Stomach (tissue), 8 donors: ENCODE measurements at regions not wholly inside any gene's neighbourhood (a gene's known extent, or its start where the extent isn't known, plus 50 kb on each side); places are given as distances from the start of the nearest gene placed in this dataset.

Experiments
- DNase-seq, 2 donors: peaks; one replicate each; pipeline versions ENCODE4 v3.0.0 to v3.0.0-alpha.2; 2013 to 2019
- H3K27ac ChIP-seq, 5 donors: fragments of 200-600 bp in 4 of 5; sonication (generic) in 4 of 5; one replicate each; pipeline ENCODE4 v1.5.1; 2013 to 2019; ENCODE audit warnings: mild to moderate bottlenecking in 1 of 5, moderate library complexity in 1 of 5
- H3K27me3 ChIP-seq, 3 donors: fragments of 200-600 bp; sonication (generic); one replicate each; pipeline ENCODE4 v1.5.1; 2017 to 2019; ENCODE audit warnings: mixed run types in 1 of 3
- H3K36me3 ChIP-seq, 4 donors: fragments of 200-600 bp; sonication (generic); 1 replicate in 3 of 4; 2 replicates in 1 of 4; pipeline ENCODE4 v1.5.1; 2016 to 2019
- H3K4me1 ChIP-seq, 4 donors: fragments of 200-600 bp; sonication (generic); one replicate each; pipeline ENCODE4 v1.5.1; 2016 to 2019
- H3K4me3 ChIP-seq, 4 donors: fragments of 200-600 bp; sonication (generic) in 3 of 4; one replicate each; pipeline ENCODE4 v1.5.1; 2016 to 2019; ENCODE audit warnings: mild to moderate bottlenecking in 1 of 4
- H3K9me3 ChIP-seq, 4 donors: fragments of 200-600 bp; sonication (generic); one replicate each; pipeline ENCODE4 v1.5.1; 2016 to 2019
- EP300 ChIP-seq: sonication (generic); formaldehyde crosslinking; IDR thresholded peaks from one replicate; pipeline ENCODE4 v1.6.1; 2017; ENCODE audit warnings: antibody characterized with exemption
- POLR2A ChIP-seq, 4 donors: fragments of 450-650 bp; IDR thresholded peaks; one replicate each; pipeline ENCODE4 v1.6.1; 2016; ENCODE audit warnings: antibody characterized with exemption in 4 of 4, control low read depth in 2 of 4, mild to moderate bottlenecking in 1 of 4, moderate library complexity in 1 of 4
- POLR2AphosphoS5 ChIP-seq, 3 donors: sonication (generic); formaldehyde crosslinking; IDR thresholded peaks; one replicate each; pipeline ENCODE4 v1.6.1; 2016; ENCODE audit warnings: antibody characterized with exemption in 3 of 3
- WGBS, 5 donors: extraction: QIAGEN DNeasy Blood & Tissue Kit in 3 of 5; methylation state at CpG; one replicate each; pipeline versions ENCODE4 v1.1.5 to v1.1.7; 2013 to 2018; 5-methylcytosine and 5-hydroxymethylcytosine counted together
- intact Hi-C: fragments of 100-400 bp; cut with DNase I; formaldehyde crosslinking; loops from one replicate; pipeline ENCODE4 v1.15.1; 2023; ENCODE audit warnings: low total_unique reads
- TF ChIP-seq, protein P1 (sequence below), 7 experiments: fragments of 450-650 bp in 4 of 7; fragments of 200-600 bp in 3 of 7; sonication (generic) in 3 of 7; IDR thresholded peaks; one replicate each; pipeline ENCODE4 v1.5.1; 2016 to 2019; ENCODE audit warnings: antibody characterized with exemption in 7 of 7, control low read depth in 2 of 7, mild to moderate bottlenecking in 1 of 7
- donor health status: healthy with polysubstance abuse.
- donor health status: Bipolar disorder and iron deficiency.
- donor health status: healthy.

DNA sequence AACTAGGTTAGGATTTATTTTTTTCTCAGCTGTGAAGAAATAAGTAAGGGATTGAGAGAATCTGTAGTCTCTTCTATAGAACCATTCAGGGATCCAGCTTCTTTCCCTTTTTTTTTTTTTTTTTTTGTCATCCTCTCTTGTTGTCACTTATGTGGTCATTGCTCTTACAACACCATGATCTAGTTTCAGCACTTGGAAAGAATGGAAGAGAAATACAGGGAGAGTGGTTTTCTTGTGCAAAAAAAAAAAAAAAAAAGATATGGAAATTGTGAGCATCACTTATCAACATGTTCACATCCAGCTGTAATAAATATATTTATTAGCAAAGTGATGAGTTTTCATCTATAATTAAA is 599.3 kb downstream of the SLC6A15 start:
- intact Hi-C loops, result no loop called here

DNA sequence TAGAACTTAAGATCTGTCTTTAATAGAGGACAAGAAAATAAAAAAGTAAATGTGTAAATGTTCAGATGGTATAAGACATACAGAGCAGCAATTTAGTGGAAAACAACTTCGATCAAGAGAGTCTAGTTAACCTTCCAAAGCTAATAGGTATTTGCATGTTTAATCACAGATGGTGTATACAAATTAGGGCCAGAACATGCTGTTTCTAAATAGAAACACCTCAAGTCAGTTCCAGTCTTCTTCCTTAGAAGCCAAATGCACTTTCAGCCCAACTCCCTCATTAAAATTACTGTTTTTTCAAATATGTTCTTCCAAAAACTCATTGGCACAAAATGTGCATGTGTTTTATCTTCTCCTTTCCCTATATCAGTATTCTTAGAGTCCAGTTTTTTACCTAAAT is 604.4 kb downstream of the SLC6A15 start:
- Histone ChIP-seq H3K27ac (no peak overlapping the region), H3K4me1 (no peaks in the 10 kb centered on the region), H3K27me3 (no peaks in the 10 kb centered on the region), H3K4me3 (no peak overlapping the region), H3K9me3 (no peaks in the 10 kb centered on the region), H3K36me3 (no peaks in the 10 kb centered on the region)
- 70 to 87% (median 75%) methylated on average over 1 of the region's 1 CpG for WGBS, 5 donors
- no peak for DNase-seq
- TF ChIP-seq POLR2AphosphoS5 (IDR thresholded peaks at IDR 0.05) (no peak), POLR2A (IDR thresholded peaks at IDR 0.05) (no peak), EP300 (no peak)
- TF ChIP-seq, protein P1, sequence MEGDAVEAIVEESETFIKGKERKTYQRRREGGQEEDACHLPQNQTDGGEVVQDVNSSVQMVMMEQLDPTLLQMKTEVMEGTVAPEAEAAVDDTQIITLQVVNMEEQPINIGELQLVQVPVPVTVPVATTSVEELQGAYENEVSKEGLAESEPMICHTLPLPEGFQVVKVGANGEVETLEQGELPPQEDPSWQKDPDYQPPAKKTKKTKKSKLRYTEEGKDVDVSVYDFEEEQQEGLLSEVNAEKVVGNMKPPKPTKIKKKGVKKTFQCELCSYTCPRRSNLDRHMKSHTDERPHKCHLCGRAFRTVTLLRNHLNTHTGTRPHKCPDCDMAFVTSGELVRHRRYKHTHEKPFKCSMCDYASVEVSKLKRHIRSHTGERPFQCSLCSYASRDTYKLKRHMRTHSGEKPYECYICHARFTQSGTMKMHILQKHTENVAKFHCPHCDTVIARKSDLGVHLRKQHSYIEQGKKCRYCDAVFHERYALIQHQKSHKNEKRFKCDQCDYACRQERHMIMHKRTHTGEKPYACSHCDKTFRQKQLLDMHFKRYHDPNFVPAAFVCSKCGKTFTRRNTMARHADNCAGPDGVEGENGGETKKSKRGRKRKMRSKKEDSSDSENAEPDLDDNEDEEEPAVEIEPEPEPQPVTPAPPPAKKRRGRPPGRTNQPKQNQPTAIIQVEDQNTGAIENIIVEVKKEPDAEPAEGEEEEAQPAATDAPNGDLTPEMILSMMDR (IDR thresholded peaks at IDR 0.05), result no peak
- intact Hi-C loops, result no loop called here

More for the DNA sequence above, 599.3 kb downstream of the SLC6A15 start:
- H3K9me3 ChIP-seq, result no peaks in the 10 kb centered on the region
- no peak overlapping the region for H3K4me3 ChIP-seq
- H3K27ac ChIP-seq, result no peak overlapping the region
- H3K4me1 ChIP-seq, result no peaks in the 10 kb centered on the region
- DNase-seq, result no peak
- TF ChIP-seq EP300 (no peak), POLR2AphosphoS5 (IDR thresholded peaks at IDR 0.05) (no peak), POLR2A (IDR thresholded peaks at IDR 0.05) (no peak)
- no peaks in the 10 kb centered on the region for H3K36me3 ChIP-seq
- no peaks in the 10 kb centered on the region for H3K27me3 ChIP-seq

DNA sequence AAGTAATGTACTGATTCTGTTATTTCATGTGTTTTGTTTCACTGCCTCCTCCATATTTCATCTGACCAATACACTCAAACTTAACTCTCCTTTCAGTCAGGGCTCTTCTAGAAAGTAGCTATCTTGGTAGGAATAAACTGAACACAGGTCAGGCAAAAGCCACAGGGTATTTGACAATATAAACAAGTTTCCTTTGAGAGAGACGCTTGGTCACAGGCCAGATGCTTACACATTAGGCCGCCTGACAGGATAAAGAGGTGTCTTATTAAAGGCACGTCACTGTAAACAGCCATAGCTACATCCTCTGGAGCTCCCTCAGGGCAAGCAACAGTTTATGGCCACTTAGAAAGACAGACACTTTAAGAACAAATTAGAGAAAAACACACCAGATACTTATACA is 607.5 kb downstream of the SLC6A15 start:
- H3K4me1 ChIP-seq, result no peaks in the 10 kb centered on the region
- no peak for TF ChIP-seq EP300
- TF ChIP-seq POLR2AphosphoS5 (IDR thresholded peaks at IDR 0.05), result no peak
- no peak for TF ChIP-seq POLR2A (IDR thresholded peaks at IDR 0.05)
- TF ChIP-seq, protein P1 (IDR thresholded peaks at IDR 0.05), result no peak
- no peak overlapping the region for H3K27ac ChIP-seq
- DNase-seq, result no peak
- H3K4me3 ChIP-seq, result no peak overlapping the region
- H3K36me3 ChIP-seq, result no peaks in the 10 kb centered on the region
- H3K27me3 ChIP-seq, result no peaks in the 10 kb centered on the region
- no peaks in the 10 kb centered on the region for H3K9me3 ChIP-seq
- intact Hi-C loops, result no loop called here
- WGBS, 5 donors, result 43 to 59% (median 57%) methylated on average over 3 of the region's 3 CpGs

DNA sequence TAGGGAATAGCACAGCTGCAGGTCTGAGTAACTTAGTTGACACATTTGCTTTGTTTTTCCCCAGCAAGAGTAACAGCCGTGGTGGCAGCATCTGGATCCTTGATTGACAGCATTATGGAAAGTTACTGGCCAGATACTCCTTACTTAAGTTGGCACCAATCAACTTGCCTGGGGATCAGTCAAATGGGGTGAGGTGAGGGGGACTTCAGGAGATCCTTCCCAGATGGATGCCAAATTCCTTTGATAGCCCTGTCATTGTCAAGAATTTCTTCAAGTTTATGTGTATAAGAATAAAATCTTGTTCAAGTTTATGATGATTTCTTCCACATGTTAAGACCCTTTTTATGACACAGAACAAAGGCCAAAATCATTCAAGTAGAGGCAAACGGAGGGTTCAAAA is 618.4 kb downstream of the SLC6A15 start:
- WGBS, 5 donors, result 52 to 69% (median 58%) methylated on average over 2 of the region's 2 CpGs
- Histone ChIP-seq H3K27ac (no peak overlapping the region), H3K4me1 (peaks cover 0 to 6% (median 0%) of the 10 kb centered on the region in 4 donors), H3K27me3 (no peaks in the 10 kb centered on the region), H3K36me3 (no peaks in the 10 kb centered on the region), H3K4me3 (no peak overlapping the region), H3K9me3 (no peaks in the 10 kb centered on the region)
- DNase-seq, result no peak
- TF ChIP-seq POLR2A (IDR thresholded peaks at IDR 0.05), result no peak
- no peak for TF ChIP-seq EP300
- TF ChIP-seq POLR2AphosphoS5 (IDR thresholded peaks at IDR 0.05), result no peak
- TF ChIP-seq, protein P1 (IDR thresholded peaks at IDR 0.05), result no peak
- intact Hi-C loops, result no loop called here

DNA sequence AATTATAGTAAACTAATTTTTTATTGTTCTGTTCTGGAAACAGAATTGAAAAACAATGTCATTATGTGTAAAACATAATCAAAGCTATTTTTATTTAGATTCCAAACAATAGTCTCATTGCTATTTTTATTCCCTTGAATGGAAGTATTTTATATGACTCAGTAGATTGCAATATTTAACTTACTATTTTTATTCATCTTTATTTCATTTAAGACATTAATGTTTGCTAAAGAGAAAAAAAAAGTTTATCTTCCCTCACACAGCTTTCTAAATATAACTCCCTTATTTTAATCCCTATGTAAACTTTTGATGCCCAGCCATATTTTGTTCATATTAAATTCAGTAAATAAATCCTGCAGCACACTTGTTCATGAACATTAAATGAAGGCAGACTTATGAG is 622.4 kb downstream of the SLC6A15 start:
- Histone ChIP-seq H3K4me3 (no peak overlapping the region), H3K4me1 (peaks cover 0 to 6% (median 0%) of the 10 kb centered on the region in 4 donors), H3K27ac (no peak overlapping the region), H3K36me3 (no peaks in the 10 kb centered on the region), H3K27me3 (no peaks in the 10 kb centered on the region), H3K9me3 (no peaks in the 10 kb centered on the region)
- DNase-seq, result no peak
- TF ChIP-seq, protein P1 (IDR thresholded peaks at IDR 0.05), result no peak
- no peak for TF ChIP-seq EP300
- intact Hi-C loops, result no loop called here
